GM23338 (cell line): ENCODE measurements at regions not wholly inside any gene's neighbourhood (a gene's known extent, or its start where the extent isn't known, plus 50 kb on each side); places are given as distances from the start of the nearest gene placed in this dataset.

Experiments used
- CREB1 ChIP-seq: fragments of 250-450 bp; sonication (Bioruptor Pico); IDR thresholded peaks from 2 replicates; pipeline ENCODE4 v1.5.0; 2020; ENCODE audit warnings: low read depth, mild to moderate bottlenecking, moderate library complexity
- CTCF ChIP-seq, 2 experiments: fragments of 200-600 bp in 1 of 2; sonication (generic) in 1 of 2; conservative IDR thresholded peaks; 2 replicates each; pipeline versions ENCODE4 v1.5.1 to v1.6.1; 2016 to 2017; ENCODE audit warnings: antibody characterized with exemption in 2 of 2, low read depth in 2 of 2, mild to moderate bottlenecking in 2 of 2, moderate library complexity in 1 of 2
- EZH2 ChIP-seq: fragments of 200-600 bp; sonication (generic); IDR thresholded peaks from one replicate; pipeline ENCODE4 v1.8.0; 2017; ENCODE audit warnings: antibody characterized with exemption, mild to moderate bottlenecking, low read depth; ENCODE audit not compliant: unreplicated experiment
- EZH2phosphoT487 ChIP-seq: fragments of 200-600 bp; sonication (generic); IDR thresholded peaks from one replicate; pipeline ENCODE4 v1.8.1; 2018; ENCODE audit warnings: antibody characterized with exemption; ENCODE audit not compliant: unreplicated experiment
- JUNB ChIP-seq: IDR thresholded peaks from one replicate; pipeline ENCODE4 v1.6.1; 2016; ENCODE audit warnings: antibody characterized with exemption; ENCODE audit not compliant: unreplicated experiment
- NANOG ChIP-seq: IDR thresholded peaks from 2 replicates; pipeline ENCODE4 v1.6.1; 2016; ENCODE audit warnings: antibody characterized with exemption, borderline replicate concordance
- POLR2AphosphoS5 ChIP-seq: IDR thresholded peaks from 2 replicates; pipeline ENCODE4 v1.6.1; 2016; ENCODE audit warnings: antibody characterized with exemption, low read depth
- REST ChIP-seq: IDR thresholded peaks from one replicate; pipeline ENCODE4 v1.6.1; 2018; ENCODE audit warnings: antibody characterized with exemption; ENCODE audit not compliant: unreplicated experiment

- TF ChIP-seq CTCF (conservative IDR thresholded peaks at IDR 0.05; ENCODE audit: low read depth in 2 of 2) (no peak), JUNB (no peak), POLR2AphosphoS5 (no peak), CREB1 (CRISPR knock-in tag) (no peak), REST (no peak), EZH2phosphoT487 (no peak), EZH2 (no peak), NANOG (no peak)
Observed at GRCh38 chr18:30800800-30801199, 241.7 kb downstream of the DSC3 start.
